Glomerular endothelial cell (primary cell): ENCODE measurements at regions not wholly inside any gene's neighbourhood (a gene's known extent, or its start where the extent isn't known, plus 50 kb on each side); places are given as distances from the start of the nearest gene placed in this dataset.
"Not testable (repeated sequence)": the region's sequence is repeated elsewhere in the genome, so short reads cannot be mapped to it uniquely, and the experiment has no call there.

ENCODE experiments used
- DNase-seq: peaks from one replicate; pipeline ENCODE4 v3.0.0-alpha.2; 2011; ENCODE audit warnings: low read depth, low spot score; ENCODE audit errors: extremely low read depth

DNA sequence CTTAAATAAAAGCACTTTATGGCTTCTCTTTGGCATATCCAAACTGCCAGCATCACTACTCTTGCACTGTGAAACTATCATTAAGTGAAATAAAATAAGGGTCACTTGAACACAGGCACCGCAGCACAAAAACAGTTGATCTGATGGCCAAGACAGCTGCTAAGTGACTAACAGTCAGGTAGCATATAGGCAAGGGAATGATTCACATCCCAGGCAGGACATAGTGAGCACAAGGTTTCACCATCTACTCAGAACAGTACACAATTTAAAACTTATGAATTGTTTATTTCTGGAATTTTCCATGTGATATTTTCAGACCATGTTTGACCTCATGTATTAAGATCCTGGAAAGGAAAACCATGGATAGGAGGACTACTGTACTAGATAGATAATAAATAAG lies 214.2 kb downstream of the MREG start:
- no peak for DNase-seq

DNA sequence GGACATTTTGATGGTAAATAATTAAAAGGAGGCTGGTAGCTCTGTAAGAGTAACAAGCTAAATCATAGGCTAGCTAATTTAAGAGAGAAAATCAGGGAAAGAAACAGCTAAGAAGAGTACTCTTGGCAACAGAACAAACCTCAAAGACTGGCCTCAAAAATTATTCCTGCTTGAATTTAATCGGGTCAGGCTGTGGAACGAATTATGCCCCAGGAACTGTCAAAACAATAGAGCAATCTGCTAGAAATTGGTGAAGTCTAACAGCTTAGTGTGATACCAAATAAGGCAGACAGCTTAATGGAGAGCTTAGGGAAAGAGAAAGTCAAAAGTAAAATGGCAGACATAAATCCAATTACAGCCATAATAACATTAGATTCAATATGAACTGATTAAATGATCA lies 215.7 kb downstream of the MREG start:
- DNase-seq = no peak

DNA sequence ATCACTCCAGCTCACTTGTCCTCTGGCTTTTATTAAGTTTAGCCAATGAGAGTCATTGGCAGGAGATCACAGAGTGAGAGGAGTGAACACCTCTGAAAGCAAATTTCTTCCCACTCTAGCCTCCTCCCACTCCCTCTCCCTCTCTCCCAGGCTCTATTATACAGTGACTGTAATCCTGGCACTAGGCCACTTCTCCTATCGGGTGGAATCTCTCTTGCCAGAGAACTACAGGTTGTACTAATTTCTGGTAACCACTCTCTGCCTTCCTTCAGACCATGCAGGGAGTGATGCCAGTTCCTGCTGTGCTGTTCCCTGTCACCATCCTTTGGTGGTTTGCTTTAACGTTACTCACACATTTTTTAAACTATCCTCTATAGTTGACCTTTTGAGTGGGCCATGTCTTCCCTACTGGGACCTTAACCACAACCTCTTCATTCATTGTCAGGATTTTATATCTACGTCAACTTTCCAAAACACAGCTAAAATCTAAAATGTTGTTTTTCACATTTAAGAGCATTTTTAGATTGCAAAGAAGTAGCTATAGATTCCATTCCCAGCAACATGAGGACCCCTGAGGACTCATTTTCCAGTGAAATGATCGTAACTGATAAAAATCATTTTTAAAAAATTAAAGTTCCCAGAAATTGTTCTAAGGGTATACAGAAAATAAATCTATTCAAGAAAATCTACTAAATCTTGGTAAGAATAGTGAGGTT lies 217.1 kb downstream of the MREG start:
- no peak for DNase-seq

DNA sequence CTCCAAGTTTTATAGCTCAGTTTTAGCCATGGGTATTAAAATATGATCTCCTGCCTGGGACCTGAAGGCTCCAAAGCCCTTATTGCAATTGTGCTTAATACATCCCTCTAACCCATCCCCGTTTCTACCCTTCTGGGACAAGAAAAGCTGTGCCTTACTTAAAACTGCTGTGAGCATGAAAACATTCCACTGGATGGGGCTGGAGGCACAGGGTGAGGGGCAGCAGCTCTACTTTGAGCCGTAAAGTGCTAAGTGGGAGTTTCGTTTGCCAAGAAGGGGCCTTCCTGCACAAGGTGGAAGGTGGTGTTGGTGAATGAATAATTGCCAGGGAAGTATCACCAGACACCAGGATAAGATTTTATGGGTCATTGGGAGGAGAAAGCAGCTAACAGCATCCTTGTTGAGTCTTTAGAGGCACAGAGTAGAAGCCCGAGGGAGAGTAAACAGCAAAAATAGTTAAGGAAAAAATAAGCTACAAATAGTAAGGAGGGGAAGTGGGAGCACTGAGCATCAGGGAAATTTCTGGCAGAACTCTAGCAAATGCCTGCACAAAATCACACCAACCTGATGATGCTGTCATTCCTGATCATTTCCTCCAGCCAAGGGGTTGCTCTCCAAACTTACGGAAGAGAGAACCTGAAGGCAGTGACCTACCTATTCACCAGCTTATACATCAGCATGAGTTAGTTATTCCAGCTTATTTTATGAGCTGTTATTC lies 218.4 kb downstream of the MREG start:
- no peak for DNase-seq

DNA sequence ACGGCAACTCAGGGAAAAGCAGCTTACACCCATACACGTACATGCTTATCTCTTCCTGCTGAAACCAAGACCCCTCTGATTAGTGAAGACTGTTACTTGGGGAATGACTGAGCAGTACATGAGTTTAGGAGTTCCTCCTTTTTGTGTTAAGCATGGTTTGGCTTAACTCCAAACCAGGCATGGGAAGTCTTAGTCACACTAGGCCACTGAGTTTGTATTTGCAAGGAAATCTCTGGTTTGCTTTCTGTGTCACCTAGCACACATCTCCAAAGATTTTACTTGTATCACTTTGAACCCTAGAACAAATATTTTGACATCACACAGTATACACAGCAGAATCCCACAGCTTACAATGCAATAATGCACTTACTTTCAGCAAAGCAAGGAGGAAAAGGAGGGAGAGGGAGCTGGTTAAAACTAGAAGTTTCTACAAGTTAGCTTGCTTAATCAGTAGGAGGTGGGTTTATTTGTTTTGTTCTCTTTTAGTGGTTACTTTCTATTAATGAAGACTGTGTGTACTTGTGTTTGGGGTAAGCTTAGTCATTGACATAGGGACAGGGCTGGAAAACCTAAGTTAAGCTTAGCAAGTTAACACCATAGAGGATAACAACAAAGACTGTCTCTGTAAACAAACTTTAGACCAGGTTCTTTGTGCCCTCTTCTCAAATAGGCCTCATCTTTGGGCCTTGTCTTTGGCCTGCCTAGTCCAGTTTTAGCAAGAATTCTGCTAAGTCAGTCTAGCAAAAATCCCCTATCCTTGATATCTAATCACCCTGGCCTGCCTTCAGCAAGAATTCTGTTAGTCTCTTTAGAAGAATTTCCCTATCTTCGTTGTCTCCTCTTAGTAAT lies 219.4 kb downstream of the MREG start:
- DNase-seq = peak; percentile 90

DNA sequence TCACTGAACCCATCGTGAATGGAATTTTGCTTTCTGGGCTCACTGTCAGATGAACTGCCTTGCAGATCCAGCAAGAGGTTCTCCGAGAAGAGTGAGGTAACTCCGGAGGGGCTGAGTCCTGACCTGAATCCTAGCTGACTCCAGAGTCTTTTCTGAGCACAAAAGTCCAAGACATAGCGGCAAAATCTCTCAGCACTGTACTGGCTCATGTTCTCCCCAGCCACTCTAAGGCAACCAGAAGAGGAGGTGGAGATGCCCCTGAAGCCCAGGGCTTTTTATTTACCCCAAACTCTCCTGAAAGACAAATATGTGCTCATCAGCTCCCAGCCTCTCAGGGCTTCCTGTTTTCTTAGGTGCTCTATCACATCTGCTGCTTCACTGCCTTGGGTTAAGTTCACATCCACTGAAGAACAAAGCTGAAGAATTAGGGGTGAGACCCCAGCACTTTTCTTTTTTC lies 221.8 kb downstream of the MREG start:
- DNase-seq = no peak

DNA sequence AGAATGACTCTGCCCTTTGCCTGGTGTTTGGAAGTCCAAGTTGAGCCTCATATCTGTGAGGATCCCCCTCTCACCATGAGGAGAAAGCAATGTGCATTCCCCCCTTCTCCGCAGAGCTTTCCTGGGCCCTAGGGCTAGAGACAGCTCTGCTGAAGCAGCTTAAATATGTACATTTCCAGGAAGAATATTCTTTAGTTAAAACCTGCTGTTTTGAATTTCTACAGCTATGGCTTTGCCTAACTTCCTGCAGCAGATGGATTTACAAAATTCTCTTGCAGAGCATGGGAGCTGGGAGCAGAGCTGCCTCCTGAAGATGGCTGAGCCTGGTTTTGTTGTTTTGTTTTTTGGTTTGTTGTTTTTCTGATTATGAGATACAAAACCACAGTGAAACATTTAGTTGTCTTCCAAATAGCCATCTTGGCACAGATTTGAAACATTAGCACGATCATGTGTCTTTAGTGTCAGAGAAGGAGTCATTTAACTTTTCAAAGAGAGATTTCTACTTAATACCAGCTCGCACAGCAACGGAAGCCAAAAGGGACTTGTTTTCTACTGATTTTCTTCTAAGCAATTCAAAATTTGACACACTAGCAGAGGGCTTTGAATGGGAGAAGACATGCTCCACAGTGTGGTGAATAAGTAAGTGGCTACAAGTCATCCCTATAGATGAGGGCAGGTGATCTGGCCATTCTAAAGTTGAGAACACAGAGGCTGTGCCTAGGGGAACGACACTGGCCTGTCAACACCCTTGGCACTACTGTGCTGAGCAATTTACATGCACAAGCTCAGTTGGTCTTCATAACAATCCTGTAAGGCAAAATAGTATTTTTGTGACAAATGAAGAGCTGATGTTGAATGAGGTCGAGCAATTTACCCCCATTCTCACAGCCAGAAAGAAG lies 222.6 kb downstream of the MREG start:
- DNase-seq = no peak

DNA sequence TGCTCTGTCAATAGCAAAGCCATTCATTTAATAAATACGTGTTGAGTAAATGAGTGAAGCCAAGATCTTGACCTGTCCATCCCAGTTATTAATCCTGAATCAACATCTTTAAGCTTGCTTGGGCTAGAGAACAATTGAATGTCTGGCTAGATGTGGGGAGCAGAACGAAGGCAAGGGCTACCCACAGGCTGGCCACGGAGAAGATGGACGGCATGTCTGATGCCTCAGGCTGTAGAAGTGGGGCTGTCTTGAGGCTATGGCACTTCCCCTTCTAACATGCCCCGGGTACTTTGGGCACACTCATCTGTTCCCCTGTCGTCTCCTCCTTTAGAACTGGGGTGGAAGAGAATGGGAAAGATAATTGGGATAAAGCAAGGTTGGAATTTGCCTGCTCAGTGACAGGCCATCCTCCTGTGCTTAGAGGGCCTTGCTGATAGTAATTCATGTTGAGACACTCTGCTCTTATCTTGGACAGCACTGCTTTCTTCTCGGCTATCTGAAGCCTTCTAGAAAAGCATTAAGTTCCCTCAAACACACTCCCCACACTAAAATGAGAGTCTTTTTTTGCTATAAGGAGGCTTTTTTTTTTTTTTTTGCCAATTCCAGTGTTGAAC lies 225.7 kb downstream of the MREG start:
- DNase-seq = no peak

DNA sequence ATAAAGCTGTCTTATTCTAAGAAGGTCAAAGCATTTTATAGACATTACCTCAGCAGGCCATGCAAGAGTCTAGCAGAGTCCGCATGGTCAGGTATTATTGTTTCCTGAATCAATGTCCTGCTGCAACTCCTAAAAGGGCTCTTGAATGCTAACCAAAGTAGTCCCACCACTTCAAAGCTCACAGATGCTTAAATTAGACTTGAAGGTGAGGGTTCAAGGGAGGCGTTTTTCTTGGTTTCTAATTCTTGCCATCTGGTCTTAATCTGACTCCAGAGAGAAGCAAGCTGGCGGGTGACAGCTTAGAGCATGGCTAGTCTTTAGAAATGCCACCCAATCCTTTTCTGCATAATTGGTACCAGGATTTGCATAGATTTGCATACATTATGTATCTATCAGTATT lies 226.3 kb downstream of the MREG start:
- no peak for DNase-seq

DNA sequence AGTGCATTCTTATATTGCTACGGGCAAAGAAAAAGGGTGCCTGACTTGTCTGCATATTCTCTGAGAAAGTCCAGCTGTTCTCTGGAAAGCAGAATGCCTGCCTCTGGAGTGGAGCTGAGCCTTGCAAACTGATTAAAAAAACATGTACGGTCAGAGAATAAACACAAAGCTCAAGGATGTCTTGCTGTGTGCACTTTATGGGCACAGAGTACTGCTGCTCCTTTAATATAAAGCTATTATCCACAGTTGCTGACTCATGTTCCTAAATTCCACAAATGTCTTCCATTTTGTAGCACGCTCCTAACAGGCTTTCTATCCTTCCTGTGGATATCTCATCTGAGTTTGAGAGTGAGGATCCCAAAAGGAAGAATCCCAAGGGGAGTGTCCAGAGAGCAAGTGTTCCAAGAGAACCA lies 229.0 kb downstream of the MREG start:
- no peak for DNase-seq

DNA sequence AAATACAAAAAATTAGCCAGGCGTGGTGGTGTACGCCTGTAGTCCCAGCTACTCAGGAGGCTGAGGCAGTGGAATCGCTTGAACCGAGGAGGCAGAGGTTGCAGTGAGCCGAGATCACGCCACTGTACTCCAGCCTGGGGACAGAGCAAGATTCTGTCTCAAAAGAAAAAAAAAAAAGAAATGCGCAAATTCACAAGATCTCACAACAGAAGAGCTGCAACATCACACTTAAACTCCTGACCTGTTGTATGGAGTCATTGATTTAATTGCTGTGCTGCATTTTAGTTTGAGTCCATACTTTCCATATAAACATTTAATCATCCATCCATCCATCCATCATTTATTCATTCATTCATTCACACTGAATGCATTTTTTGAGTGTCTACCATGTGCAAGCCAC lies 229.7 kb downstream of the MREG start:
- DNase-seq = not testable (repeated sequence)

DNA sequence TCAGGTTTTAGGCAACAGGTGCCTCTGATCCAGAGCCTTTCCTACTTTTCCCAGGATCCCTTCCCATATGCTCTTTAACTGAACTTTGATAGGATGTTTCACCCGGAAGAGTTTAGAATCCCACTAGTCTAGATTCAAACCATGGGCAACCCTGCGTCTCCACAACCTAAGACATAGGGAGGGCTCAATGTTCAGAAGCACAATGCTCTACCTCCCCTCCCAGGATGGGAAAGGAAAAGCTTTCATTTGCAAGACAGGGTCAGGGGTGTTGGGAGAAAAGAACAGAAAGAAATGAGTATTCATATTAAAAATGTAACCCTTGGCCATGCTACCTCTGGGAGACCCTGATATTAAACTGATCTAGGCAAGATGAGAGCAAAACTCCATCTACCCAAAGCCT lies 230.4 kb downstream of the MREG start:
- no peak for DNase-seq

DNA sequence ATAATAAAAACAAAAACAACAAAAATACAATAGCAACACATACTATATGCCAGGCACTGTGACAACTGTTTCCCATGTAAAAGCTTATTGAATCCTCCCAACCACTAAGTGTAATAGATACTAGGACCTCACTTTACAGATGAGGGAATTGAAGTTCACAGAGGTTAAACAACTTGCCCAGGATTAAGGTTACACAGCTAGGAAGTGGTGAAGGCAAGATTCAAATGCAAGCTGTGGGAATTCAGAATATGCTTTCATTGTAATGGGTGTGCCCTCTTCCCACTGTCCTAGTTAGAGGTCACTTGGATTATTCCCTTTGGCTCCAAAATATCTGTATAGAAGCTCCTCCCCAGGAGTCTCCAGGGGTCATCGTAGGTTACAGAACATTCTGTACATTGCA lies 231.1 kb downstream of the MREG start:
- DNase-seq = no peak

DNA sequence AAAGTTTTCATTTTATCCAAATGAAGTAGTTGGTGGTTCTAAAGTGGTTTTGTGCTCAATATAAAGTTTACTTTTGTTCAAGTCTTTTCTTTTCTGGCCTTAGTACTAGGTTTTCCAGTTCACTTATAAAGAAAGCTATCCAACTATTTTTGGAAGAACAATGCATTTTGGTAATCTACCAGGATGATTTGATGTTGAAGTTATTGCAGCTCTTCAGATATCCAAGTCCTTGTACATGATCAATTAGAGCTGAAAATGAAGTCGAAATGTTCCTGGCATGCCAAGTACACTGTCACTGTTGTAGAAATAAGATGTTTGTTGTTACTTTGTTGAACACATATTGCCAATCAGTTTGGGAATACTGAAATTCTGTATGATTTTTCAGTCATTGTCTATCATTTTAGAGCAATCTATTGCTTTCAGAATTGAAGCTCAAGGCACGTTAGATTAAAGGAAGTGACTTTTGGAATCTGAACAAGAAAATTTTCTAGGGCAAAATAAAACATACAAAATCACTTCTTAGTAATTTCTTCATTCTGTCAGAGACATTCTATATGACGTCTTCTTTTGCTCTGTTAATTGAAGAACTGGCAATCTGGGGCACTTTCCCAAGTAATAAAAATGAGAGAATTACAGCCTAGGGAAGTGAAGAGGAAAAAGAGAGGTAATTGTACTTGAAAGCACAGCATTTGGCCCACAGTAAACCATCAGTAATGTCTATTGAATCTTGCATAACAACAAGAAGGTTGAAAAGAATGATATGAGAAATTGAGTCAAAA lies 232.3 kb downstream of the MREG start:
- no peak for DNase-seq

DNA sequence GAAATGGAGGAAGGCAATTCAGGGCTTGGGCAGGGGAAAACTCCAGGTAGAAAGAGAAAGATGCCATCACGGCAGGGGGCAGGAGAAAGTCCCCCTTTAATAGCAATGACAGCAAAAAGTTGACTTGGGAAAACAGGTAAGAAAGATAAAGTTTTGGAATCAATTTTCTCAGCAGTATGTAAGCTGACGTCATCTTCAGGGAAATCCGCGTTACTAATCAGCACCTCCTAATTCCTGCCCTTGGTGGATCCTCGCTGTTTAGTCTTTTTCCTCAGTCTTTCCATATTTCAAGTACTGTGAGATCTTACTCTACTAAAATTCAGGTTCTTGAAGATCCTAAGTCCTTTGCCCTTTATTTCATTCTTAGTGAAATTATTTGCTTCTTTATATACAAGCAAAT lies 233.0 kb downstream of the MREG start:
- no peak for DNase-seq

DNA sequence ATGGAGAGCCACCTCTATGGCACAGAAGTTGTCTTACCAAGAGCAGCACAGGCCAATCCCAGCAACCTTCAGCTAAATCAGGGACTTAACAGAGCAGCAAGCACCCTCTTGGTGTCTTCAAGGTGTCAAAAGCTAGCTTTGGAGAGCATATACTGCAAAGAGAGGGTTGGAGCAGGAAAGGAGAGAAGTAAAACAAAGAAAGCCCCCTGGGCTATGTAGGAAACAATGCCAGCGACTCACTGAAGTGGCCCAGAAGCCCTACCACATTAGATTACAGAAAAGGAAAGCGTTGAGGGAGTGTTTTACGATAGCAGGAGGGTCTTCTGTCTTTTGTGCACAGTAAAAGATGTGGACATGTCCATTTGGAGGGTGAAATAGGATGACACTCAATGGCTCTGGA lies 233.4 kb downstream of the MREG start:
- no peak for DNase-seq

DNA sequence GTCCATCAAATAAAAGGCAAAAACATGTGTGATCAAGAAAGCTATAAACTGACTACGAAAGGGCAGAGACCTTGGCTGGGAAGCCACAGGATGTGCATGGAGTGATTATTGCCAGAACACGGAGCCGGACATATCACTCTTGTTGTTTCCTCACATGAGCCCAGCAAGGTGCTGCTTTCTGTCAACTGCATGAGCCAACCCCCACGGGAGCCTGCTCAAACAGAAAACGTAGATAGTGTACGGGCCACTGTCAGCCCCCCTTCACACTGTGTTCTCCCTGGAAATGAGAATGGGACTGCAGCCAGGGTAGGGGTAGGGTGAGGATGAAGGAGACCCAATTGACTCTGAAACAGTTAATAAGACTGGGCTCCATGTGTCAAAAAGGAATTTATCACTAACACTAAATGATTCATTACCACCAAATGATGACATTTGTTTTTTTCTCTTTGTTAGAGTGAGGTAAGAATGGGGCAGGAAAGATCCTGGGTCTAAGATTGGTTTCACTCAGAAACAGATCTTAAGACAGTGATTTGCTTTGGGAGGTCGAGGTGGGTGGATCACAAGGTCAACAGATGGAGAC lies 235.8 kb downstream of the MREG start:
- DNase-seq = no peak

DNA sequence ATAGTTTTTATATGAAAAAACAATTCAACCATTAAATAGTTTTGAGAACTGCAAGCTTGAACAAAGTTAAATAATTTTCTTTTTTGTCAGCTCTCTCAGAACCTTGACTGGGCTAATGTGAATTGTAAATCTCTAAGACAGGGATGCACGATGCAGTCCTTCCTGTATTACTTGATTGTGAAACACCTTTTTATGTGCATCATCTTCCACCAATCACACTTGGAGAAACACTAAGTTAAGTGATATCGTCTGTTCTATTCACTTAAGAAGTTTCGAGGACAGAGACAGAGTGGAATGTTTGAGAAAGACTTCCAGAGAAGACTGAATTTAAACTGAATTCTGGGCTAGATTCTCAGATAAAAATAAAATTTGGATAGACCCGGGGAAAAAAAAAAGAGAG lies 238.2 kb downstream of the MREG start:
- no peak for DNase-seq

DNA sequence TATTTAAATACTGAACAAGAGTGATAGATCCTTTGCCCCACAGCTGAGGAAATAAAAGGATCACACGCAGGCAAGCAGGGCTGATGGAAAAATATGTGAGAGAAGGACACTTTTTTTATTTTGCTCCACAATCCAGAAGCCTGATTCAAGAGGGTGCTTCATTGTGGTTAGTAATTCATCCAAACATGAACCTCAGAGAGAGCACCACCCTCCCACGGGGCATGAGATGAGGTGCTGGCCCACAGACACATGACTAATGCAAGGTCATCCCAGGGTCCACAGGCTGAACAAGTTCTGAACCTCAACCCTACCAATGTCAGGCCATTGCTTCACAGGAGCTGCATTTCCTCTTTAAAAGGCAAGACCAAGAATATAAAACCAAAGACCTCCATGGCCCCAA lies 239.6 kb downstream of the MREG start:
- DNase-seq = no peak
